ENCODE measurements at regions not wholly inside any gene's neighbourhood (a gene's known extent, or its start where the extent isn't known, plus 50 kb on each side); places are given as distances from the start of the nearest gene placed in this dataset.

GRCh38 chr1:232439011-232439410 lies 190.9 kb downstream of the SIPA1L2 start:
- TF ChIP-seq TCF12 (IDR thresholded peaks at IDR 0.05; ENCODE audit: low read depth) (no peak), MAX (IDR thresholded peaks at IDR 0.05) (no peak), TAF1 (IDR thresholded peaks at IDR 0.05; ENCODE audit: low read depth) (no peak), CREB1 (IDR thresholded peaks at IDR 0.05; ENCODE audit: low read depth) (no peak), REST (IDR thresholded peaks at IDR 0.05; ENCODE audit: low read depth) (no peak), CEBPB (IDR thresholded peaks at IDR 0.05) (no peak), EP300 (IDR thresholded peaks at IDR 0.05; ENCODE audit: borderline replicate concordance) (no peak), YY1 (IDR thresholded peaks at IDR 0.05; ENCODE audit: low read depth) (no peak), FOXM1 (IDR thresholded peaks at IDR 0.05; ENCODE audit: borderline replicate concordance, low read depth) (no peak)
